ENCODE measurements at regions not wholly inside any gene's neighbourhood (a gene's known extent, or its start where the extent isn't known, plus 50 kb on each side); places are given as distances from the start of the nearest gene placed in this dataset.

- TF ChIP-seq EZH2 (IDR thresholded peaks at IDR 0.05; ENCODE audit: borderline replicate concordance, low read depth, low read length, severe bottlenecking): no peak
- TF ChIP-seq, protein P1, sequence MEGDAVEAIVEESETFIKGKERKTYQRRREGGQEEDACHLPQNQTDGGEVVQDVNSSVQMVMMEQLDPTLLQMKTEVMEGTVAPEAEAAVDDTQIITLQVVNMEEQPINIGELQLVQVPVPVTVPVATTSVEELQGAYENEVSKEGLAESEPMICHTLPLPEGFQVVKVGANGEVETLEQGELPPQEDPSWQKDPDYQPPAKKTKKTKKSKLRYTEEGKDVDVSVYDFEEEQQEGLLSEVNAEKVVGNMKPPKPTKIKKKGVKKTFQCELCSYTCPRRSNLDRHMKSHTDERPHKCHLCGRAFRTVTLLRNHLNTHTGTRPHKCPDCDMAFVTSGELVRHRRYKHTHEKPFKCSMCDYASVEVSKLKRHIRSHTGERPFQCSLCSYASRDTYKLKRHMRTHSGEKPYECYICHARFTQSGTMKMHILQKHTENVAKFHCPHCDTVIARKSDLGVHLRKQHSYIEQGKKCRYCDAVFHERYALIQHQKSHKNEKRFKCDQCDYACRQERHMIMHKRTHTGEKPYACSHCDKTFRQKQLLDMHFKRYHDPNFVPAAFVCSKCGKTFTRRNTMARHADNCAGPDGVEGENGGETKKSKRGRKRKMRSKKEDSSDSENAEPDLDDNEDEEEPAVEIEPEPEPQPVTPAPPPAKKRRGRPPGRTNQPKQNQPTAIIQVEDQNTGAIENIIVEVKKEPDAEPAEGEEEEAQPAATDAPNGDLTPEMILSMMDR (IDR thresholded peaks at IDR 0.05; ENCODE audit: extremely low read depth in 1 of 2, insufficient read depth in 1 of 2, low read depth in 1 of 2, low read length in 2 of 2): no peak
- no peak for TF ChIP-seq POLR2A (IDR thresholded peaks at IDR 0.05; ENCODE audit: low read depth, low read length)
- TF ChIP-seq MYC (IDR thresholded peaks at IDR 0.05; ENCODE audit: low read depth, low read length): no peak
- TF ChIP-seq, protein P2, sequence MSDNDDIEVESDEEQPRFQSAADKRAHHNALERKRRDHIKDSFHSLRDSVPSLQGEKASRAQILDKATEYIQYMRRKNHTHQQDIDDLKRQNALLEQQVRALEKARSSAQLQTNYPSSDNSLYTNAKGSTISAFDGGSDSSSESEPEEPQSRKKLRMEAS (IDR thresholded peaks at IDR 0.05; ENCODE audit: insufficient read depth, insufficient read length): no peak
- TF ChIP-seq GATA2 (IDR thresholded peaks at IDR 0.05; ENCODE audit: insufficient read depth, insufficient read length, low read depth, low read length): no peak
- no peak for TF ChIP-seq POLR2AphosphoS5 (IDR thresholded peaks at IDR 0.05; ENCODE audit: insufficient read depth, low read depth, low read length)
Measured at GRCh38 chr5:112006721-112007120, 249.7 kb upstream of the NREP start.
